ENCODE measurements at regions not wholly inside any gene's neighbourhood (a gene's known extent, or its start where the extent isn't known, plus 50 kb on each side); places are given as distances from the start of the nearest gene placed in this dataset.
"Not testable (repeated sequence)": the region's sequence is repeated elsewhere in the genome, so short reads cannot be mapped to it uniquely, and the experiment has no call there.

GRCh38 chr3:94405258-94406035 lies 342.6 kb downstream of the NSUN3 start:
- Mint-ChIP-seq H3K9me3 (no peaks in the 10 kb centered on the region), H3K27ac (no peak overlapping the region), H3K36me3 (ENCODE audit: low read depth) (no peaks in the 10 kb centered on the region), H3K27me3 (ENCODE audit: insufficient read depth) (no peaks in the 10 kb centered on the region), H3K4me1 (ENCODE audit: low read depth) (no peaks in the 10 kb centered on the region), H3K4me3 (no peak overlapping the region)
- DNase-seq (ENCODE audit: low spot score) = no peak
- intact Hi-C loops (cut with micrococcal nuclease) = no loop called here

- Mint-ChIP-seq H3K27me3 (ENCODE audit: insufficient read depth) (no peaks in the 10 kb centered on the region), H3K27ac (no peak overlapping the region), H3K36me3 (ENCODE audit: low read depth) (no peaks in the 10 kb centered on the region), H3K4me1 (ENCODE audit: low read depth) (no peaks in the 10 kb centered on the region), H3K9me3 (no peaks in the 10 kb centered on the region), H3K4me3 (no peak overlapping the region)
- intact Hi-C loops (cut with micrococcal nuclease) = no loop called here
- DNase-seq (ENCODE audit: low spot score) = no peak
Measured at GRCh38 chr3:94406595-94406994, 343.7 kb downstream of the NSUN3 start.

GRCh38 chr3:94412936-94413335 lies 350.1 kb downstream of the NSUN3 start:
- intact Hi-C loops (cut with micrococcal nuclease); H3K27me3 Mint-ChIP-seq (ENCODE audit: insufficient read depth); H3K9me3 Mint-ChIP-seq; H3K4me1 Mint-ChIP-seq (ENCODE audit: low read depth); H3K4me3 Mint-ChIP-seq; DNase-seq (ENCODE audit: low spot score); H3K27ac Mint-ChIP-seq; H3K36me3 Mint-ChIP-seq (ENCODE audit: low read depth): not testable (repeated sequence)

- no peak for DNase-seq (ENCODE audit: low spot score)
- no peaks in the 10 kb centered on the region for H3K4me1 Mint-ChIP-seq (ENCODE audit: low read depth)
- H3K27me3 Mint-ChIP-seq (ENCODE audit: insufficient read depth) = no peaks in the 10 kb centered on the region
- no peak overlapping the region for H3K4me3 Mint-ChIP-seq
- H3K27ac Mint-ChIP-seq = no peak overlapping the region
- no peaks in the 10 kb centered on the region for H3K36me3 Mint-ChIP-seq (ENCODE audit: low read depth)
- peaks cover 2% of the 10 kb centered on the region for H3K9me3 Mint-ChIP-seq
- intact Hi-C loops (cut with micrococcal nuclease) = no loop called here
Measured at GRCh38 chr3:94413336-94414108, 350.7 kb downstream of the NSUN3 start.

GRCh38 chr3:94414418-94414817 lies 351.6 kb downstream of the NSUN3 start:
- no peak for DNase-seq (ENCODE audit: low spot score)
- Mint-ChIP-seq H3K4me1 (ENCODE audit: low read depth) (no peaks in the 10 kb centered on the region), H3K27me3 (ENCODE audit: insufficient read depth) (no peaks in the 10 kb centered on the region), H3K4me3 (no peak overlapping the region), H3K36me3 (ENCODE audit: low read depth) (no peaks in the 10 kb centered on the region), H3K27ac (no peak overlapping the region), H3K9me3 (peaks cover 6% of the 10 kb centered on the region)
- intact Hi-C loops (cut with micrococcal nuclease) = no loop called here

- no peaks in the 10 kb centered on the region for H3K36me3 Mint-ChIP-seq (ENCODE audit: low read depth)
- no peak overlapping the region for H3K27ac Mint-ChIP-seq
- H3K4me3 Mint-ChIP-seq = no peak overlapping the region
- H3K27me3 Mint-ChIP-seq (ENCODE audit: insufficient read depth) = no peaks in the 10 kb centered on the region
- no peaks in the 10 kb centered on the region for H3K4me1 Mint-ChIP-seq (ENCODE audit: low read depth)
- H3K9me3 Mint-ChIP-seq = peaks cover 14% of the 10 kb centered on the region
- DNase-seq (ENCODE audit: low spot score) = no peak
- intact Hi-C loops (cut with micrococcal nuclease) = no loop called here
Measured at GRCh38 chr3:94416768-94417167, 353.9 kb downstream of the NSUN3 start.

- Mint-ChIP-seq H3K4me1 (ENCODE audit: low read depth) (no peaks in the 10 kb centered on the region), H3K27ac (no peak overlapping the region), H3K4me3 (no peak overlapping the region), H3K9me3 (peaks cover 14% of the 10 kb centered on the region), H3K27me3 (ENCODE audit: insufficient read depth) (no peaks in the 10 kb centered on the region), H3K36me3 (ENCODE audit: low read depth) (no peaks in the 10 kb centered on the region)
- DNase-seq (ENCODE audit: low spot score) = no peak
- intact Hi-C loops (cut with micrococcal nuclease) = no loop called here
Measured at GRCh38 chr3:94417963-94418455, 355.1 kb downstream of the NSUN3 start.

- Mint-ChIP-seq H3K27ac (no peak overlapping the region), H3K27me3 (ENCODE audit: insufficient read depth) (no peaks in the 10 kb centered on the region), H3K9me3 (peaks cover 14% of the 10 kb centered on the region), H3K4me3 (no peak overlapping the region), H3K36me3 (ENCODE audit: low read depth) (no peaks in the 10 kb centered on the region), H3K4me1 (ENCODE audit: low read depth) (no peaks in the 10 kb centered on the region)
- DNase-seq (ENCODE audit: low spot score) = no peak
- intact Hi-C loops (cut with micrococcal nuclease) = no loop called here
Measured at GRCh38 chr3:94420931-94421330, 358.1 kb downstream of the NSUN3 start.

GRCh38 chr3:94423578-94423977 lies 360.7 kb downstream of the NSUN3 start:
- Mint-ChIP-seq H3K27ac (no peak overlapping the region), H3K9me3 (peaks cover 20% of the 10 kb centered on the region), H3K4me3 (no peak overlapping the region), H3K27me3 (ENCODE audit: insufficient read depth) (no peaks in the 10 kb centered on the region), H3K4me1 (ENCODE audit: low read depth) (no peaks in the 10 kb centered on the region), H3K36me3 (ENCODE audit: low read depth) (no peaks in the 10 kb centered on the region)
- intact Hi-C loops (cut with micrococcal nuclease) = no loop called here
- no peak for DNase-seq (ENCODE audit: low spot score)

- Mint-ChIP-seq H3K9me3 (peaks cover 8% of the 10 kb centered on the region), H3K4me3 (no peak overlapping the region), H3K27ac (no peak overlapping the region), H3K4me1 (ENCODE audit: low read depth) (no peaks in the 10 kb centered on the region), H3K36me3 (ENCODE audit: low read depth) (no peaks in the 10 kb centered on the region), H3K27me3 (ENCODE audit: insufficient read depth) (no peaks in the 10 kb centered on the region)
- intact Hi-C loops (cut with micrococcal nuclease) = no loop called here
- DNase-seq (ENCODE audit: low spot score) = no peak
Measured at GRCh38 chr3:94429517-94429916, 366.7 kb downstream of the NSUN3 start.

- no peaks in the 10 kb centered on the region for H3K36me3 Mint-ChIP-seq (ENCODE audit: low read depth)
- no peak for DNase-seq (ENCODE audit: low spot score)
- no peaks in the 10 kb centered on the region for H3K9me3 Mint-ChIP-seq
- no peak overlapping the region for H3K27ac Mint-ChIP-seq
- no peaks in the 10 kb centered on the region for H3K27me3 Mint-ChIP-seq (ENCODE audit: insufficient read depth)
- no peak overlapping the region for H3K4me3 Mint-ChIP-seq
- intact Hi-C loops (cut with micrococcal nuclease) = no loop called here
- H3K4me1 Mint-ChIP-seq (ENCODE audit: low read depth) = no peaks in the 10 kb centered on the region
Measured at GRCh38 chr3:94431876-94432570, 369.2 kb downstream of the NSUN3 start.

- intact Hi-C loops (cut with micrococcal nuclease) = no loop called here
- Mint-ChIP-seq H3K27me3 (ENCODE audit: insufficient read depth) (no peaks in the 10 kb centered on the region), H3K36me3 (ENCODE audit: low read depth) (no peaks in the 10 kb centered on the region), H3K9me3 (peaks cover 3% of the 10 kb centered on the region), H3K4me1 (ENCODE audit: low read depth) (no peaks in the 10 kb centered on the region), H3K27ac (no peak overlapping the region), H3K4me3 (no peak overlapping the region)
- DNase-seq (ENCODE audit: low spot score) = no peak
Measured at GRCh38 chr3:94433811-94434210, 370.9 kb downstream of the NSUN3 start.

Data from activated T-helper 1 cell treated with anti-CD3 and anti-CD28 coated beads, Interleukin-12 subunit alpha, Interleukin-12 subunit beta, Interleukin-2, Interleukin-4 antibody, amounts not matched to agents 30 ng/mL and 10 ng/mL and 1 ng/mL, durations not matched to agents 14 hours and 24 hours and 36 hours (primary cell).